ENCODE measurements at regions not wholly inside any gene's neighbourhood (a gene's known extent, or its start where the extent isn't known, plus 50 kb on each side); places are given as distances from the start of the nearest gene placed in this dataset.

DNA sequence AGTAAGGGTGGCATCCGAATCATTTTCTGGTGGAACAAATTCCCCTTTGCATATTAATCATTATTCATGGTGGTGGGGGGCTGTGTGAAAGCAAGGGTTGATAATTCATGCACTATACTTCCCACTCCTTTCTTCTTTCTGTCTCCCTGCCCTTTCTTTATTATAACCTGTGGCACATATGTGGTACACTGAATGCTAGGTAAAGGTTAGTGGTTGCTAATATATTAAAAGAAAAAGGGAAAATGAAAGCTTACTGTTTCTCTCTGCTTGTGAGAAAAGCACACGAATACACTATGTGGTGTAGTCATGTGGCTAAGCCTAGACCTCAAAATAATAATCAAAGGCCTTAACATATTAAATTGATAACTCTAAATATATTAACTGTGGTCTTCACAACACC, 178.4 kb upstream of the RPS6KA3 start (continued):
- TF ChIP-seq, protein P1, sequence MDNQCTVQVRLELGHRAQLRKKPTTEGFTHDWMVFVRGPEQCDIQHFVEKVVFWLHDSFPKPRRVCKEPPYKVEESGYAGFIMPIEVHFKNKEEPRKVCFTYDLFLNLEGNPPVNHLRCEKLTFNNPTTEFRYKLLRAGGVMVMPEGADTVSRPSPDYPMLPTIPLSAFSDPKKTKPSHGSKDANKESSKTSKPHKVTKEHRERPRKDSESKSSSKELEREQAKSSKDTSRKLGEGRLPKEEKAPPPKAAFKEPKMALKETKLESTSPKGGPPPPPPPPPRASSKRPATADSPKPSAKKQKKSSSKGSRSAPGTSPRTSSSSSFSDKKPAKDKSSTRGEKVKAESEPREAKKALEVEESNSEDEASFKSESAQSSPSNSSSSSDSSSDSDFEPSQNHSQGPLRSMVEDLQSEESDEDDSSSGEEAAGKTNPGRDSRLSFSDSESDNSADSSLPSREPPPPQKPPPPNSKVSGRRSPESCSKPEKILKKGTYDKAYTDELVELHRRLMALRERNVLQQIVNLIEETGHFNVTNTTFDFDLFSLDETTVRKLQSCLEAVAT (IDR thresholded peaks at IDR 0.05): no peak
- TF ChIP-seq, protein P2, sequence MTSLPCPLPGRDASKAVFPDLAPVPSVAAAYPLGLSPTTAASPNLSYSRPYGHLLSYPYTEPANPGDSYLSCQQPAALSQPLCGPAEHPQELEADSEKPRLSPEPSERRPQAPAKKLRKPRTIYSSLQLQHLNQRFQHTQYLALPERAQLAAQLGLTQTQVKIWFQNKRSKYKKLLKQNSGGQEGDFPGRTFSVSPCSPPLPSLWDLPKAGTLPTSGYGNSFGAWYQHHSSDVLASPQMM (CRISPR knock-in tag; IDR thresholded peaks at IDR 0.05): no peak
- TF ChIP-seq, protein P3, sequence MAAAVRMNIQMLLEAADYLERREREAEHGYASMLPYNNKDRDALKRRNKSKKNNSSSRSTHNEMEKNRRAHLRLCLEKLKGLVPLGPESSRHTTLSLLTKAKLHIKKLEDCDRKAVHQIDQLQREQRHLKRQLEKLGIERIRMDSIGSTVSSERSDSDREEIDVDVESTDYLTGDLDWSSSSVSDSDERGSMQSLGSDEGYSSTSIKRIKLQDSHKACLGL (CRISPR knock-in tag; IDR thresholded peaks at IDR 0.05; ENCODE audit: borderline replicate concordance, poor library complexity, severe bottlenecking): no peak
- TF ChIP-seq TEAD2 (tag; IDR thresholded peaks at IDR 0.05) (no peak), NEUROD1 (IDR thresholded peaks at IDR 0.05; ENCODE audit: borderline replicate concordance, low read depth, low read length, partially characterized antibody) (no peak), MTA2 (IDR thresholded peaks at IDR 0.05; ENCODE audit: low read depth) (no peak)

DNA sequence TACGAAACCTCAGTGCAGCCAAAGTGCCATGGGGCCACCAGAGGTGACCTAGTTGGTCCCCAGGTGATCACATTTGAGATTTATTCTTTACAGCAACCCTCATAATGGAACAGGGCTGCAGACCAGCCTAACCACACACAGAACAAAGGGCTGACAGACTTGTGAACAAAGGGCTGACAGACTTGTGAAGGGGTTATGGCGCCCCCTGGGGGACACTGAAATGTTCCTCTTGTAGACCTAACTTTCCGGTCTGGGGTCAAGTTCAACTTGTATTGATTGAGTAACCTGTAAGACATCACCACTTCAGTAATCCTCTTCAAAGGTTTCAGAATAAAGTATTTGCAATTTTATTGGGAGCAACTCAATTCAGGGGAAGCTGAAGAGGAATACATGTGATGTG, 175.9 kb upstream of the RPS6KA3 start:
- BruUV-seq (replicated peaks): no TSS peak
- no peaks in the 10 kb centered on the region for H4K20me1 ChIP-seq (replicated peaks; ENCODE audit: control insufficient read depth, insufficient read depth, low read length)
- no peaks in the 10 kb centered on the region for H3K36me3 ChIP-seq (ENCODE audit: control insufficient read depth, insufficient read depth, low read length)
- no peak overlapping the region for H3K27ac ChIP-seq (ENCODE audit: extremely low read depth, low read depth, low read length)
- H3K79me2 ChIP-seq (ENCODE audit: control insufficient read depth, insufficient read depth, low read length): no peaks in the 10 kb centered on the region
- in situ Hi-C loops (cut with MboI) (loop anchor here (10.0 kb wide), 1 partner anchor 198 kb away; no protein-coding TSS in a partner anchor), intact Hi-C loops (cut with micrococcal nuclease) (loop anchor here (1.0 to 5.0 kb wide), 3 partner anchors 189 to 538 kb away; no protein-coding TSS in a partner anchor)
- POLR2A ChIA-PET: no interaction called here
- H3K4me3 ChIP-seq: no peak overlapping the region
- no peaks in the 10 kb centered on the region for H3K4me1 ChIP-seq (replicated peaks in 1 of 2; ENCODE audit: control insufficient read depth in 2 of 2, insufficient read depth in 2 of 2, low read length in 2 of 2)
- H3K9ac ChIP-seq (ENCODE audit: insufficient read depth in 1 of 2, low read depth in 2 of 2, low read length in 2 of 2): no peak overlapping the region
- H3K27me3 ChIP-seq (ENCODE audit: control insufficient read depth in 2 of 2, insufficient read depth in 2 of 2, low read length in 2 of 2): no peaks in the 10 kb centered on the region
- CTCF ChIA-PET (ENCODE audit: low intra/inter-chr PET ratio): interaction anchor here (0.8 to 1.3 kb wide), 3 partner anchors 190 to 538 kb away, joined by 3 to 5 read pairs (median 4); no protein-coding TSS in a partner anchor
- ATAC-seq: peak; percentile 88
- no peak overlapping the region for H3K4me2 ChIP-seq (ENCODE audit: insufficient read depth, low read length)
- peak; percentile 69 for FAIRE-seq
- H3K9me1 ChIP-seq (ENCODE audit: control insufficient read depth, insufficient read depth, low read length): no peaks in the 10 kb centered on the region
- 3% methylated on average over 3 of the region's 3 CpGs for WGBS (ENCODE audit: insufficient coverage, low coverage, missing lambda C conversion rate)
- DNase-seq (ENCODE audit: extremely low read depth in 1 of 4, low spot score in 3 of 4): peak; percentile 38 to 74 (median 52)
- H3K9me3 ChIP-seq (replicated peaks; ENCODE audit: control insufficient read depth, insufficient read depth, low read depth, low read length): no peaks in the 10 kb centered on the region
- no peak overlapping the region for H2AFZ ChIP-seq (ENCODE audit: low read depth, low read length)
- TF ChIP-seq GTF2A2 (tag; IDR thresholded peaks at IDR 0.05) (no peak), MCM7 (IDR thresholded peaks at IDR 0.05) (no peak), FIP1L1 (IDR thresholded peaks at IDR 0.05; ENCODE audit: low read depth, low read length, poor library complexity, severe bottlenecking) (no peak), HMG20A (CRISPR knock-in tag; conservative IDR thresholded peaks at IDR 0.05) (no peak), LEF1 (IDR thresholded peaks at IDR 0.05) (no peak), SMC3 (conservative IDR thresholded peaks at IDR 0.05; ENCODE audit: insufficient read depth, low read depth, low read length) (peak; percentile 62; the same call in 1 of the 2 replicates), PHTF2 (CRISPR knock-in tag; IDR thresholded peaks at IDR 0.05) (no peak), RBM39 (optimal IDR thresholded peaks at IDR 0.05; ENCODE audit: low read depth, low read length) (no peak), MAZ (CRISPR knock-in tag; conservative IDR thresholded peaks at IDR 0.05 in 1 of 2, IDR thresholded peaks at IDR 0.05 in 1 of 2) (no peak)

Measured in K562 (cell line).